NCI-H146 treated with DMSO at 0.1 percent for 48 hours (cell line): ENCODE measurements at regions not wholly inside any gene's neighbourhood (a gene's known extent, or its start where the extent isn't known, plus 50 kb on each side); places are given as distances from the start of the nearest gene placed in this dataset.

Experiments
- DNase-seq: peaks from one replicate; lab custom pipeline; 2025; ENCODE audit not compliant: unreplicated experiment; lab: John Stamatoyannopoulos, UW

GRCh38 chr13:40274103-40274502 is 392.3 kb downstream of the FOXO1 start:
- no peak for DNase-seq

- DNase-seq = no peak
Observed at GRCh38 chr13:40275155-40275554, 391.3 kb downstream of the FOXO1 start.

GRCh38 chr13:40275636-40276035 is 390.8 kb downstream of the FOXO1 start:
- no peak for DNase-seq

- no peak for DNase-seq
Observed at GRCh38 chr13:40283666-40284065, 382.8 kb downstream of the FOXO1 start.

- no peak for DNase-seq
Observed at GRCh38 chr13:40285634-40286033, 380.8 kb downstream of the FOXO1 start.

- no peak for DNase-seq
Observed at GRCh38 chr13:40287428-40287827, 379.0 kb downstream of the FOXO1 start.

GRCh38 chr13:40288259-40288658 is 378.2 kb downstream of the FOXO1 start:
- no peak for DNase-seq

GRCh38 chr13:40290758-40291157 is 375.7 kb downstream of the FOXO1 start:
- no peak for DNase-seq

GRCh38 chr13:40292108-40292507 is 374.3 kb downstream of the FOXO1 start:
- DNase-seq = no peak

- no peak for DNase-seq
Observed at GRCh38 chr13:40292536-40292935, 373.9 kb downstream of the FOXO1 start.

- DNase-seq = no peak
Observed at GRCh38 chr13:40302351-40302750, 364.1 kb downstream of the FOXO1 start.

- no peak for DNase-seq
Observed at GRCh38 chr13:40304391-40304790, 362.1 kb downstream of the FOXO1 start.

- DNase-seq = no peak
Observed at GRCh38 chr13:40306817-40307216, 359.6 kb downstream of the FOXO1 start.

- DNase-seq = no peak
Observed at GRCh38 chr13:40309881-40310280, 356.6 kb downstream of the FOXO1 start.

GRCh38 chr13:40311356-40312101 is 354.9 kb downstream of the FOXO1 start:
- no peak for DNase-seq

GRCh38 chr13:40313269-40314200 is 352.9 kb downstream of the FOXO1 start:
- DNase-seq = no peak

GRCh38 chr13:40315416-40316064 is 350.9 kb downstream of the FOXO1 start:
- DNase-seq = no peak

- no peak for DNase-seq
Observed at GRCh38 chr13:40316301-40316700, 350.1 kb downstream of the FOXO1 start.

- DNase-seq = no peak
Observed at GRCh38 chr13:40317980-40318327, 348.5 kb downstream of the FOXO1 start.

GRCh38 chr13:40318366-40318765 is 348.1 kb downstream of the FOXO1 start:
- no peak for DNase-seq

GRCh38 chr13:40319699-40320579 is 346.5 kb downstream of the FOXO1 start:
- no peak for DNase-seq
